GM21529 (cell line): ENCODE measurements at regions not wholly inside any gene's neighbourhood (a gene's known extent, or its start where the extent isn't known, plus 50 kb on each side); places are given as distances from the start of the nearest gene placed in this dataset.
"Not testable (repeated sequence)": the region's sequence is repeated elsewhere in the genome, so short reads cannot be mapped to it uniquely, and the experiment has no call there.

Source experiments
- ATAC-seq: cut with Tn5 transposase; IDR thresholded peaks from one replicate; pipeline ENCODE4 v1.9.1; 2021; ENCODE audit not compliant: unreplicated experiment

GRCh38 chr7:55261386-55261770 lies 103.8 kb upstream of the LANCL2 start:
- no peak for ATAC-seq

GRCh38 chr7:55265328-55265727 lies 99.8 kb upstream of the LANCL2 start:
- ATAC-seq, result not testable (repeated sequence)

- ATAC-seq, result no peak
Observed at GRCh38 chr7:55265836-55266642, 99.1 kb upstream of the LANCL2 start.

GRCh38 chr7:55271069-55271626 lies 94.0 kb upstream of the LANCL2 start:
- ATAC-seq, result no peak

GRCh38 chr7:55271661-55272060 lies 93.5 kb upstream of the LANCL2 start:
- ATAC-seq, result no peak

GRCh38 chr7:55272328-55272727 lies 92.8 kb upstream of the LANCL2 start:
- ATAC-seq, result no peak

GRCh38 chr7:55273186-55273980 lies 91.8 kb upstream of the LANCL2 start:
- no peak for ATAC-seq

GRCh38 chr7:55274156-55274555 lies 91.0 kb upstream of the LANCL2 start:
- no peak for ATAC-seq

GRCh38 chr7:55275291-55276200 lies 89.6 kb upstream of the LANCL2 start:
- ATAC-seq, result no peak

- ATAC-seq, result no peak
Observed at GRCh38 chr7:55276572-55277295, 88.4 kb upstream of the LANCL2 start.

GRCh38 chr7:55277916-55278315 lies 87.2 kb upstream of the LANCL2 start:
- ATAC-seq, result no peak

GRCh38 chr7:55278321-55278720 lies 86.8 kb upstream of the LANCL2 start:
- no peak for ATAC-seq

- ATAC-seq, result no peak
Observed at GRCh38 chr7:55279080-55279845, 85.9 kb upstream of the LANCL2 start.

- peak; percentile 95 for ATAC-seq
Observed at GRCh38 chr7:55280031-55280454, 85.1 kb upstream of the LANCL2 start.

GRCh38 chr7:55285665-55286064 lies 79.5 kb upstream of the LANCL2 start:
- no peak for ATAC-seq

GRCh38 chr7:55286666-55287065 lies 78.5 kb upstream of the LANCL2 start:
- no peak for ATAC-seq

- no peak for ATAC-seq
Observed at GRCh38 chr7:55288070-55288824, 76.9 kb upstream of the LANCL2 start.

- ATAC-seq, result no peak
Observed at GRCh38 chr7:55296070-55296469, 69.1 kb upstream of the LANCL2 start.
